ENCODE measurements at regions not wholly inside any gene's neighbourhood (a gene's known extent, or its start where the extent isn't known, plus 50 kb on each side); places are given as distances from the start of the nearest gene placed in this dataset.
A peak's percentile ranks its signal among the peaks of the same experiment; 100 is the strongest.

DNA sequence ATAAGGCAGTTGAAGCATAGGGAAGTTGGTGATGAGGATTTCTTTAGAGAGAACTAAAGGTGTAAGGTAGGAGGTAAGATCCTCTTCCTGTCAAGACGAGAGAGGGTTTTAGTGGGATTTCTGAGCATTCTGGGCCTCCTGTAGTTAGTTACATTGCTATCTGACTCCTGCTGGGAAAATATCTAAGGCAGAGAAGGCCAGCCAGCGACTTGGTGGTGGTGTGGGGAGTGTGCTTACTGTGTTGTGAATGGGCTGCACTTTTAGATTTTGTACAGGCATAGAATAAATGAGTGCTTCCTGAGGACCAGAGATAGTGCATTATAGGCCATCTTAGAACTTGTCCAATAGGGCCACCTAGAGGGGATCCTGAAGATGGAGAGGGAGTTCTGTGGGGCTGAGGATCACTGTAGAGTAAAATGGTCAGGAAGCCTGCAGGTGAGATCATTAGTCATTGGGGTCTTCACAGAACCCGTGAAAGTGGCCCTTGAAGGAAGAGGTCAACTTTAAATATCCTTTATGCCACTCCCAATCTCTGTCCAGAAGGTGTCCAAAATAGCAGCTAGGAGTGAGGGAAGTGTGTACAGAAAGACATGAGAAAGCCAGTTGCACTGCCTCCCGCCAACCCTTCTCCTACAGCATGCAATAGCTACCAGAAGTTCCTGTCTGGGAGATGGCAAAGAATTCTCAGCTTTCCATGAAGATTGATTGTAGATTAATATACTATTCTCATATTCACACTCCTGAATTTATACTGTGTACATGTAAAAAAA, 266.6 kb downstream of the POLR1F start:
- peak; percentile 70 for DNase-seq (ENCODE audit: low read depth)

DNA sequence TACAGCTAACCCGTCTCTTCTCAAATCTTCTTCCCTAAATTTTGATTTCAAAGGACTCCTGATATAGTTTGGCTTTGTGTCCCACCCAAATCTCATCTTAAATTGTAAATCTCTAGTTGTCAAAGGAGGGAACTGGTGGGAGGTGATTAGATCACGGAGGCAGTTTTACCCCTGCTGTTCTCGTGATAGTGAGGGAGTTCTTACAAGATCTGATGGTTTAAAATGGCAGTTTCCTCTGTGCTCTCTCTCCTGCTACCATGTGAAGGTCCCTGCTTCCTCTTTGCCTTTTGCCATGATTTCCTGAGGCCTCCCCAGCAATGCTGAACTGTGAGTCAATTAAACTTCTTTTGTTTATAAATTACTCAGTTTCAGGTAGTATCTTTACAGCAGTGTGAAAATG, 269.3 kb downstream of the POLR1F start:
- DNase-seq (ENCODE audit: low read depth): no peak

DNA sequence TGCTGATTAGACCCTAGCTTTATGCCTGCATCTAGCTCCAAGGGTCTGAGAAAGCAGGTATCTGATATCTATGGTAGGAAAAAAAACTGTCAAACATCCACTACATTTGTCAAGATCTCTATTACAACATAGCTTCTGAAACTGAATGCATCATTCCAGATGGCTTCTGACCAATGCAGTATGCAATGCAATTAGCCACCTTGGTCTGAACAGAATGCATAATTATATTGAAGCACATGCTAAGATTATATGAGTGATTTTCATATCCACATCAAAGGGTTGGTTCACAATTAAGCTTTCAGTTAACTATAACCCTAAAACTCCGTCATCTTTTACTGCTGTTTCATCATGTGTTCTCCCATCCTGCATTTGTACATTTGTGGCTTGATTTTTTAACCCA, 271.4 kb downstream of the POLR1F start:
- DNase-seq (ENCODE audit: low read depth): no peak

DNA sequence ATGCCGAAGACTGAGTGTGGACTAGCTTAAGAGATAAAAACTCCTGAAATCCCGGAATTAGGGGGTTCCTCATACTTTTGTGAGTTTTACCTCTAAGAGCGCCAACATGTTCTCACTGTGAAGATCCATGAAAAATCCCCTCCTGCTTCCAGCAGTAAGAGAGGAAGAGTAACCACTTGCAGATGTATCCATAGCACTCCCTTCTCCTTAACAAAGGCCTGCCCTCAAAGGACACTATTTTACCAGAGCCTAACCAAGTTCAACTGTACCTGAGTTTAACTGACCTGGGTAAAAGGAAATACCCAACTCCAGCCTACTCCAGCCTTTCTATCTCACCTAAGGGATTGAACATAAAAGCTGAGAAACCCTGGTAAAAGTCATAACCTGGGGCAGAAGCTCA, 280.9 kb downstream of the POLR1F start:
- no peak for DNase-seq (ENCODE audit: low read depth)

DNA sequence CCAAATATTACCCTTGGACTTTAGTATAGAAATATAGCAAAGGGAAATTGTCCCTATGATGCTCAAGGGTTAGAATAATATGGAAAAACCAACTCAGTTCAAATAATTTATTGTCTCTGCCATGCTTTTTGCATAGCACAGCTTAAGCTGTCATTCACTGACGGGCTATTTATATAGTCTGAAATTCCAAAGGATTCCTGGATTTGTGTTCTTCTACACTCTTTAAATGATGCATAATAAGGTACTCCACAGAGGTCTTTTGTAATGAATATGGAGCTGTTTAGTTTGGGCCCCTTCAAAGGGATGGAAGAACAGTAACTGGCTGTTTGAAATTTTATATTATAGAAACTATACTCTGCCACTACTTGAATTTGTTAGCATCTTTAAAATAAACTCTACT, 276.6 kb upstream of the FERD3L start:
- DNase-seq (ENCODE audit: low read depth): no peak

DNA sequence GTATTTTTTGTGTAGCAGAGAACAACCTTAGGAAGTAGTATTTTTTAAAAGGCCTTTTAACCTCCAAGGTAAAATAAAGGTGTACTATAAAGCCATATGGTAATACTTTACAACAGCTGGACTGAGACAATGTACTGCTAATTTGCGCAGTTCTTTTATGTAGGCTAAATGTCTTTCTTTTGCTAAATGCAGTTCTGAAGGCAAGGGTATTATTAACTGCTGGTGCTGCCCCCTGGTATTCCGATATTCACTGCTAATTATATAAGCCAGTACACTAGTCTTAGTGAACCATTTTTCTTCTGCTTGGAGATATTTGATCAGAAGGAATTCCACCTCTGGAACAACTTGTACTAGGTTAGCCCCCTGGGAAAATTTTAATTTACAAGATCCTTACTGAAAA, 272.0 kb upstream of the FERD3L start:
- DNase-seq (ENCODE audit: low read depth): no peak

DNA sequence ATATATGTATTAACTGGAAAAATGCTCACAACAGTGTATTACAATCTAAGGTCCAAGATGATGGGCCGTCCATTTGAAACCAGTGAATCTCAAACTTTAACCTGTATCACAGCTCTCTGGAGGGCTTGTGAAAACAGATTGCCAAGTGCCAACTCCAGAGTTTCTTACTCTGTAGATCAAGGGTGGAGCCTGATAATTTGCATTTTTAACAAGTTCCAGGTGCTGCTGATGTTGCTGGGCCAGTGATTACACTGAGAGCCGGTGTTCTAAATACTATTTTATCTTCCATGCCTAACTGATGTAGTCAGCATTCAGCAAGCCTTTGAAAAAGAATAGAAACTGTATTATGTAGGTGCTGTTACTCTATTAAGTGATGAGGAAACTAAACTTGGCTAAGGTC, 269.9 kb upstream of the FERD3L start:
- DNase-seq (ENCODE audit: low read depth): no peak

DNA sequence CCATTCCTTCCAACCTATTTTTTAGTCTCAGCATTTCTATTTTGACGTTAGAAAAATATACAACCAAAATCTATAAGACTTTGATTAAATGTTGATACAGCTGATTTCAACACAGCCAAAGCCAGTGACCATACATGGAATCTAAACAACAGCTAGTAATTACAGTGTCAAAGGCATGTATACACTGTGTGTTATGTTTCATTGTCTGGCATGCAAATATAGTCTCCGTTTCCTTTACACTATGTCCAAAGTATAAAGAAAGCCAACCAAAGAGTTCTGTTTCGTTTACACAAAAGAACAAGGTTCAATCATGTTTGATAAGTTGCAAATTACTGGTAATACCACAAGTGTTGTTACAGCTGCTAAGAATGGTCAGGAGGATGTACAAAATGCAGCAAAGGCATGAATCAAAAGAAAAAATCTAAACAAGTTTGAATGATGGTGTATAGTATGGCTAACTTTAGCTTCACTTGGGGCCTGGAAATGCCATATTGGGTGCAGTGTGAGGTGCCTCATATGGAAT, 268.3 kb upstream of the FERD3L start:
- DNase-seq (ENCODE audit: low read depth): no peak

DNA sequence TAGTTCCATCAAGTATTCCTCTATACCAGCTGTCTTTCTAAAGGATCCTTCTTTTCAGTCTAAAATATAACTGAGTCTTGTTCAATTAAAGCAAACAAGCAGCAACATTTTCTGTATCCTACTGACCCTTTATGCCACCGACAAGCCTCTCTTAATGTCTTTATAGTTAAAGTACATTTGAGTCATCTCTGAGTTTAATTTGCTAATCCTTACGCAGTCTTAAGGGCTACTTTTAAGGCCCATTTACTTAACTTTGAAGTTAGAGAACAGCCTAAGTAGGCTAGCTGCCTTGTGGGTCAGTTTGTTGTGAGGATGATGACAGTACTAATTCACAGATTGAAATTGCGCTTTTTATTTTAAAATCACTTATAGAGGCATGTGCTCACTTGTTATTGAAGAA, 265.5 kb upstream of the FERD3L start:
- no peak for DNase-seq (ENCODE audit: low read depth)

DNA sequence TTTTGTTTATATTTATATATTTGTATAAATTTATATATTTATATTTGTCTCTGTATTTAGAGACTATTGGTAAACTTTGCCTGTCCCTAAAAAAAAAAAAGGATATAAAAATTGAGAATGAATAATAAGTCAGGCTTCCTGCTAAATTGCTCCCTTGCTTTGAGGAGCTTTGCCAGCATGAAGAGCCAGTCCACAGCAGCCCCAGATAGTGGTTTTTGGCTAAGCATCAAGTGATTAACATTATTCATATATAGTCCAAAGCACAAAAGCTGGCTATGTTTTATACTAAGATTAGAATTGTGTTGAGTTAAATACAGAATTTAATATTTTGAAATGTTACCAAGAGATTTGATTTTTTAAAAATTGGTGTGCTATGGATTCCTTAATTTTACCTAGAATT, 264.9 kb upstream of the FERD3L start:
- no peak for DNase-seq (ENCODE audit: low read depth)

DNA sequence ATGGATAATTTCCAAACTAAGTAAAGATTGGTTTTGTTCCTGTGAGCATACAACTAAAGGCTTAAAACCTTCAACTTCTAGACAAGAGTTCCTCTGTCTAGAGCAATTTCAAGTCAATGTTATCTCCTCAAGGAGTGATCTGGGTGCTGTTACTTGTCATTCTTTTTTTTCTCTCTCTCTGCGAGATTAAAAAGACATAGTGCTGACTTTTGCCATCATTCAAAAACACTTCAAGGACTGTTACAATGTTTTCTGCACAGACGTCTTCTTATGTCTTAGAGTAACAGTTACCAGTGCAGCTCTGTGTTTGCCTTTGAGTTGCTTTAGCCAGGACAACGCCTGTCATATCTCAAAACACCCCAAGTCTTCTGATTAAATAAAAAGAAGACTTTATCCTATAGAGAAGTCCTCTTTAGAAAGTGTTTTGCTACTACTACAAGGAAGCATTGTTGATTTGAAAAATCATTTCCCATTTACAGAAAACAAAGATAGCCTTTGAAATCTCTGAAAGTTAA, 263.5 kb upstream of the FERD3L start:
- DNase-seq (ENCODE audit: low read depth): no peak

DNA sequence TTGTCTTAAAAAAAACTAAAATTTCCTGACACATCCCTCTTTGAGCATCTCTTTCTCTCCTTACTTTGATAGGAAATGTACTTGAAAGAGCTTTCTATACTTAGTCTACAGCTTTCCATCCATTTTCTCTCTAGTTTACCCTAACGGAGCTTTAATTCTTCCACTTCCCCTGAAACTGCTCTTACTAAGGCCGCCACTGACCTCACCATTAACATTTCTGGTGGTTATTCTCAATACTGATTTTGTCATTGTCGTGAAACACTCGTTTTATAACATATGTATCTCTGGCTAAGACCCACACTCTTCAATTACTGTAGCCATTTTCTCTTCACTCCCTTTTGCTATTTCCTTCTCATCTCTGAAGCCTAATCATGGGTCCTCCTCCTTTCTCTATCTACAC, 262.0 kb upstream of the FERD3L start:
- no peak for DNase-seq (ENCODE audit: low read depth)

DNA sequence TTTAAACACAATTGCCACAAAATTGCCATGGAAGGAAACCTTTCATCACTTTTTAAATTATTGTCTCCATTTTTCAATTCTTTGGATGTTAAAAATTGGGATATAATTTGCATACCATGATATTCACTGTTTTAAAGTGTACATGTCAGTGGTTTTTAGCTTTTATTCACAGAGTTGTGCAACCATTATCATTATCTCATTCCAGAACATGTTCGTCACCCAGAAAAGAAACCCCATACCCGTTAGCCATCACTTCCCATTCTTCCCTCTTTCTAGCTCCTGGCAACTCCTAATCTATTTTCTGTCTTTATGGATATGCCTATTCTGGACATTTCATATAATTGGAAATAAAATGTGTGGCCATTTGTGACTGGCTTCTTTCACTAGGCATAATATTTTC, 260.3 kb upstream of the FERD3L start:
- peak; percentile 68 for DNase-seq (ENCODE audit: low read depth)

DNA sequence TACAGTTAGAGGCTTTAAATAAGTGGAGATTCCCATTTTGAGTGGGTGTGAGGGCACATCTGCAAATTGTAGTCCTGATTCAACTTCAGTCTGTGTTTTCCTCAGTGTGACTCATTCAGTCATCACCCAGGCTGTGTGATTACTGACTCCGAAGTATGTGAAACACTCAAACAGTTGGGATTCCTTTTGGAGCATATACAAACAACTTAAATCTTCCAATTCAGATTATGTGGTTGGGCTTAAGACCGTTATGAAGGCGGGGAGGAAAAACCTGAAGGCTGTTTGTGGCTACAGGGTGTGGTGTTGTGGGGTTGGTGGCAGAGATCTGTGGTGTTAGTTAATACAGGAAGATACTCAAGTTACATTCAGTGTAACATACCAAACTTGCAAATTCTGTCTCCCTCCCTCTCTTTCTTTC, 259.7 kb upstream of the FERD3L start:
- peak; percentile 98 for DNase-seq (ENCODE audit: low read depth)

DNA sequence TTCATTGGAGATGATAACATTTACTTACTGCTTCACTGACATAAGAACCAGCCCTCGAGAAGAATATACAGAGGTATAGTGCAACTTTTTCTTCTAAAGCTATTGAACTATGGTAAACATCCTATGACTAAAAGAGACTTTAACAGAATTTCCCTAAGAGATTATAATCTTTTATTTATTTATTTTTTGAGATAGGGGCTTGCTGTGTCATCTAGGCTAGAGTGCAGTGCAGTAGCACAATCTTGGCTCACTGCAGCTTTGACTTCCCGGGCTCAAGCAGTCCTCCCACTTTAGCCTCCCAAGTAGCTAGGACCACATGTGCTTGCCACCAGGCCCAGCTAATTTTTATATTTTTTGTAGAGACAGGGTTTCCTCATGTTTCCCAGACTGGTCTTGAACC, 258.5 kb upstream of the FERD3L start:
- no peak for DNase-seq (ENCODE audit: low read depth)

DNA sequence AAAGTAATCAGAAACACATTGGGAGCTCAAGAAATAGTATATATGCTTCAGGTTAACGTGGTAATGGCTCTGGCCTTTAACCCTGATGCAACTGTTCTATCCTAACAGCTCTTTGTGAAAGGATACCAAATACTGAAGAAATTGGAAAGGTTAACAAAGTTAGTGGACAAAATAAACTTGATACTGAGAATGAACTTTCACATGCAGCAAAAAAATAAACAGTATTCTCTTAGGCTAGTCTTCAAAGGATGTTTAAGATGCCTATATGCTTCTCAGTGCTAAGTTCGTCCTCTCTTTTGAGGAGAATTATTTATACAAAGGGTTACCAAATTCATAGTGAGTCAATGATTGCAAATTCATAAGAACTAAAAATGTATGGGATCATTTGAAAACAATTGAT, 256.2 kb upstream of the FERD3L start:
- no peak for DNase-seq (ENCODE audit: low read depth)

DNA sequence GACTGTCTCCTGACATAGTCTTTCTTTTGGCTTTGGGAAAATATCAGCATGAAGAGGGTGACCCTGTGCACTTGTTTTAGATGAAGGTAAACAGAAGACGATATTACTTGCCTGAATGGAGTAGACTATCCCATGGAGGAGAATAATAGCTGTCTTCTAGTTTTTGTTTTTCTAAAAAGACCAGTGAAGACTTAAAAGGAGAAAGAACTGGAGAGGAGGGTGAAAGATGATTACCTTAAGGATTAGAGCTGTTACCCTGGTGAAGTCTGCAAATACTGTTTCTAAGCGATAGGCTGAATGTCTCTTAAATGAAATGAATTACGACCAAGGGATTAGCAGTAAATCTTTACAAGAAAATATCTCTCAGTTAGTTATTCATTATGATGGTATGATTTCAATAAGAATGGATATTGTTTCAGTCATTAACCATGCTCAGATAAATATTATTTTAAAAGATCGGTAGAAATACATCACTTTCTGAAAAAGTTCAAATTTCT, 255.6 kb upstream of the FERD3L start:
- no peak for DNase-seq (ENCODE audit: low read depth)

DNA sequence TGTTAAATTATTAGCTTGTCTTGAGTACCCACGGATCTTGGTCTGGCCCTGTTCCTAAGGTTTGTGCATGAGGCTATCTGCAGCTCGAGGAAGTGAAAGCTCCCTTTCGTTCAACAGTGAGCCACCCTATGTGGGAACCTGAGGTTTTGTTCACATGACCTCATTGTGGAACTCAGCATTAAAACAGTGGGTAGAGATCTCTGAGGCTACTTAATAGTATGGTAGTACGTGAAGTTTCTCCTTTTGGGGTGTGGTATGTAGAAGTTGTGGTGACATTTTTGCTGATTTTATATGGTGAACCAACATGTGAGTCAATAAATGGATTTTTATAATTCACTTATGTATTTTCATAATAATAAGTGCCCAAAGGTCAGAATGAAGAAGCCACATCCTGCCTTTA, 252.7 kb upstream of the FERD3L start:
- DNase-seq (ENCODE audit: low read depth): peak; percentile 78

DNA sequence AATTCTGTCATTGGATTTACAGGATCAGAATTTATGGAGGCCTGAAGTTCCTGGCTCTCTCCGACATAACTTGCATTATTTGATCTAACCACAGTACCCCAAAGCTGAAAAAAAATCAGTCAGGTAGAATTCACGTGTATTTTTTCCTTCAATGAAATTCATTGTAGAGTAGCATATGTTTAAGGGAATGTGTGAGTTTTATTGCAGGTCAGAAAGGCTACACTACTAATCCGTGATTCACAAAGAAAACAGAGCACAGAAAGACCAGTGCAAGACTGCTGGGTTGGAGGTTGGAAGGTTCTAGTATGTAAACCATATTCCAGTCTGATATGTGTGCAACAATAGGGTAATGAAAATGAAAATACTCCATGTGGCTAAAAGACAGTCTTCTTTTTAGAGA, 247.0 kb upstream of the FERD3L start:
- DNase-seq (ENCODE audit: low read depth): peak; percentile 88

DNA sequence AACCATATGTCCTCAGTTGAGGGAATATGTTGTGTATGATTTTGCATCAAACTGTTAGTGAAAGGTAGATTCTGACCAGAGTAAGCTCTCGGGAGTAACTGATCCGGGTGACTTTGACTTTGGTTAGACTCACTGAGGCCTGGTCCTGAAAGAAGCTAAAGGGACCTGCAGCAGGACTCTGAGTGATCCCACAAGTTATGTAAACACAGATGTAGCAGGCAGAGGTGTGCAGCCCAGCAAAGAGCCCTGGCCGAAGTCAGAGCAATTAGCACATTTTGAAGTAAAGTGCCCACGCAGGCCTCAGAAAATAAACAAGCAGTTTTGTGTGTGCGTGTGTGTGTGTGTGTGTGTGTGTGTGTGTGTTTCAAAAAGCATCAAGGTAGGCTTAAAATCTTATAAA, 245.6 kb upstream of the FERD3L start:
- DNase-seq (ENCODE audit: low read depth): no peak

DNA sequence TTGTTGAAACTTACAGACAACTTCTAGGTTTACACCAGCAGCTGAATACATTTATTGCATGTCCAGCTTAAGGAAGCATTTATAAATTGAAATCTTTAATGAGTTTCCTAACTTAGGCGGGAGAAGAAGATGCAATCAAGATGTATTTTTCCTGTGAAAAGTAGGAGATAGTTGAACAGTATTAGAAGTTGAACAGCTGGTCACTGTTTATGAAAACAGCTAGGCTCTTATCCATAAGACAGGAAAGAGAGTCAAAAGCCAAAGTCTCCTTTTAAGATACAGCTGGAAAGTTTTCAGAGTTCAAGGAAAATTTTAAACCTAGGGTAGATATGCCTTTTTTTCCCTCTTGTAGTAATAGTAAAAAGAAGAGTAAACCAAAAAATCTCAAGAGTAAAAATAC, 236.1 kb upstream of the FERD3L start:
- DNase-seq (ENCODE audit: low read depth): no peak

DNA sequence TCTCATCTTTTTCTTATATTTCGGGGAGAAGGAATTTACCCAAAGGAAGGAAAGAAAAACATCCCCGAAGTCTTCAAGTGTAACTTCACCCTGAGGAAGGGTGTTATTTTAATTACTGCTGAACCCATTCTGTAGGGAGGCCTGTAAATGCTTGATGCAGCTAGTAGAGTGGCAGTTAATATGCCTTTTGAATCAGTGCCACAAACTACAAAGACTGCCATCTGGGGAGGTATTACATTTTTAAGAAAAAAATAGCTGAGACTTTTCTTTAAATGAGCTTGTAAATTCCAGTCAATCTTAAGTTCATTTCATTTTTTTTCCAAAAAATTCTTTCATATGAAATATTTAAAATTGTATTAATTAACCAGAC, 233.1 kb upstream of the FERD3L start:
- DNase-seq (ENCODE audit: low read depth): no peak

DNA sequence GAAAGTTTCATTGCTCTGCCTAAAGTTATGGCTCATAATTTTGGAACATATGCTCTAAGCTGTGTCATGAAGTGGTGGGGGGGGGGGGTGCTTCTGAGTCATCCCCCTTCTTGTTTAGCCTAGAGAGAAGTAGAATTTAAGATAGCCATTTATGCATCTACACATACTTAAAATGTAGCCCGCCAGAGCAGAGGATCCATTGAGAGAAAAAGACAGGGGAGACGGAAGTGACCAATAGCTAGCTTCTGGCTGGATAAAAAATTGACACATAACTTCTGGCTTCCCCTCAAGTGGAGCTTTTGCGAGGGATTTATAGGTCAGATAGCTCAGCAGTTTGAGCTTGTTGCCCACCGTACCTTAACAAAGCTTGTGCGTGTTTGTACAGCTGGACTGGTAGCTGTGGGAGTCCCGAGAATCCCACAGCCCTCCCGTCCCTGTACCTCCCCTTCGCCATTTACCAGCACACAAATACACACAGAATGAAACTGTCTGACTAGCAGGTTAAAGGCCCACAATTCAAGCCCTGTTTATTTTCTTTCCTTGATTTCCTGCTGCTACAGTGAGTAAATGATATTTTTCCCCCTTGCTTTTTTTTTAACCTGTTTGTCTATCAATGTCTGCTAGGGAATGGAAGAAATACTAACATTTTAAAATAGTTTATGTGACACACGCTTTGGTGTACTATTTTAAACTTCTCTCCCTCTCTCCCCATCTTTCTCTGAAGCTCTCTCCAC, 232.6 kb upstream of the FERD3L start:
- DNase-seq (ENCODE audit: low read depth): peak; percentile 42
